ENCODE measurements at regions not wholly inside any gene's neighbourhood (a gene's known extent, or its start where the extent isn't known, plus 50 kb on each side); places are given as distances from the start of the nearest gene placed in this dataset.

GRCh38 chr13:86974995-86975328 lies 696.2 kb upstream of the SLITRK5 start:
- TF ChIP-seq CTCF (IDR thresholded peaks at IDR 0.05; ENCODE audit: borderline replicate concordance, extremely low read depth, insufficient read depth) = no peak
- no peak for DNase-seq
- no peak for FAIRE-seq
- H3K9me3 ChIP-seq (ENCODE audit: control insufficient read depth in 2 of 3, insufficient read depth in 1 of 3, low read length in 3 of 3) = no peaks in the 10 kb centered on the region
- intact Hi-C loops (cut with DNase I) = no loop called here
- no peak overlapping the region for H3K27ac ChIP-seq (ENCODE audit: low read depth in 2 of 2, low read length in 2 of 2)
- H3K27me3 ChIP-seq (ENCODE audit: control insufficient read depth, insufficient read depth, low read length) = no peaks in the 10 kb centered on the region
- no peaks in the 10 kb centered on the region for H3K4me1 ChIP-seq (ENCODE audit: control insufficient read depth in 2 of 3, insufficient read depth in 2 of 3, low read depth in 1 of 3, low read length in 3 of 3)
- H3K9ac ChIP-seq (ENCODE audit: low read length in 3 of 3) = no peak overlapping the region
- no peaks in the 10 kb centered on the region for H3K36me3 ChIP-seq (ENCODE audit: control insufficient read depth in 2 of 3, insufficient read depth in 3 of 3, low read length in 3 of 3)
- H3K4me3 ChIP-seq (ENCODE audit: low read length in 3 of 3) = no peak overlapping the region

DNA sequence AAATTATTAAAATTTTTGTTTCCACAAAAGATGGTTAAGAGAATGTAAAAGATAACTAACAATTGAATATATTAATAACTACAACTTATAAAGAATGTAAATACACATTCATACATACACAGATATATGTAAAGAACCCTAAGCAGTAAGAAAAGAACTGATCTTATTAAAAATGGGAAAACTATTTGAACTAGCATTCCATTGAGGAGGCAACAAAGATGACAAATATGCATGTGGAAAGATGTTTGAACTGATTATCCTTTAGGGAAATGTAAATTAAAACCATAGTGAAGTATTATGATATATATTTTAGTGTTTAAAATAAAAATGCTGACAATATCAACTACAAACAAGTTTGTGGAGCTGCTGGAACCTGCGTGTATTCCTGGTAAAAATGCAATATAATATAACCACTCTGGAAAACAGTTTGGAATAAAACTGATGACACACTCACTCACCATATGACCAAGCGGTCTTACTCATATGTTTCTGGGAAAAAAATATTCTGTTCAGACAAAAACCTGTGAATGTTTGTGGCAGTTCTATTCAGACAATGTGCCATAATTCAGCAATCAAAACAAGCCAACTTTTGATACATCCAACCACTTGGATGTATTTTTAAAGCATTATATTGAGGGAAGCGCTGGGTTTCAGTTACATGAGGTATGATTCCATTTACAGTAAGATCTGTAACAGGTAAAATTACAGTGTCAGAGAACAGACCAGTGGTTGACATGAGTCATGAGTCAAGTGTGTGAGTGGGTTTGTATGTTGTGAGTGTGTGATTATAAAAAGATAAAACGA lies 694.4 kb upstream of the SLITRK5 start:
- H3K36me3 ChIP-seq (ENCODE audit: control insufficient read depth in 2 of 3, insufficient read depth in 3 of 3, low read length in 3 of 3) = no peaks in the 10 kb centered on the region
- no peaks in the 10 kb centered on the region for H3K27me3 ChIP-seq (ENCODE audit: control insufficient read depth, insufficient read depth, low read length)
- intact Hi-C loops (cut with DNase I) = no loop called here
- H3K9me3 ChIP-seq (ENCODE audit: control insufficient read depth in 2 of 3, insufficient read depth in 1 of 3, low read length in 3 of 3) = no peaks in the 10 kb centered on the region
- no peak overlapping the region for H3K27ac ChIP-seq (ENCODE audit: low read depth in 2 of 2, low read length in 2 of 2)
- DNase-seq (no peak), FAIRE-seq (no peak)
- H3K4me1 ChIP-seq (ENCODE audit: control insufficient read depth in 2 of 3, insufficient read depth in 2 of 3, low read depth in 1 of 3, low read length in 3 of 3) = no peaks in the 10 kb centered on the region
- H3K4me3 ChIP-seq (ENCODE audit: low read length in 3 of 3) = no peak overlapping the region
- TF ChIP-seq CTCF (IDR thresholded peaks at IDR 0.05; ENCODE audit: borderline replicate concordance, extremely low read depth, insufficient read depth) = no peak
- H3K9ac ChIP-seq (ENCODE audit: low read length in 3 of 3) = no peak overlapping the region

GRCh38 chr13:86986448-86986847 lies 684.7 kb upstream of the SLITRK5 start:
- H3K4me3 ChIP-seq (ENCODE audit: low read length in 3 of 3) = no peak overlapping the region
- H3K27ac ChIP-seq (ENCODE audit: low read depth in 2 of 2, low read length in 2 of 2) = no peak overlapping the region
- no peaks in the 10 kb centered on the region for H3K4me1 ChIP-seq (ENCODE audit: control insufficient read depth in 2 of 3, insufficient read depth in 2 of 3, low read depth in 1 of 3, low read length in 3 of 3)
- FAIRE-seq (no peak), DNase-seq (no peak)
- H3K9me3 ChIP-seq (ENCODE audit: control insufficient read depth in 2 of 3, insufficient read depth in 1 of 3, low read length in 3 of 3) = no peaks in the 10 kb centered on the region
- intact Hi-C loops (cut with DNase I) = no loop called here
- no peak overlapping the region for H3K9ac ChIP-seq (ENCODE audit: low read length in 3 of 3)
- H3K36me3 ChIP-seq (ENCODE audit: control insufficient read depth in 2 of 3, insufficient read depth in 3 of 3, low read length in 3 of 3) = no peaks in the 10 kb centered on the region
- no peaks in the 10 kb centered on the region for H3K27me3 ChIP-seq (ENCODE audit: control insufficient read depth, insufficient read depth, low read length)
- TF ChIP-seq CTCF (IDR thresholded peaks at IDR 0.05; ENCODE audit: borderline replicate concordance, extremely low read depth, insufficient read depth) = no peak

- intact Hi-C loops (cut with DNase I) = no loop called here
- no peak overlapping the region for H3K4me3 ChIP-seq (ENCODE audit: low read length in 3 of 3)
- H3K27ac ChIP-seq (ENCODE audit: low read depth in 2 of 2, low read length in 2 of 2) = no peak overlapping the region
- H3K4me1 ChIP-seq (ENCODE audit: control insufficient read depth in 2 of 3, insufficient read depth in 2 of 3, low read depth in 1 of 3, low read length in 3 of 3) = no peaks in the 10 kb centered on the region
- H3K9ac ChIP-seq (ENCODE audit: low read length in 3 of 3) = no peak overlapping the region
- no peak for TF ChIP-seq CTCF (IDR thresholded peaks at IDR 0.05; ENCODE audit: borderline replicate concordance, extremely low read depth, insufficient read depth)
- no peaks in the 10 kb centered on the region for H3K27me3 ChIP-seq (ENCODE audit: control insufficient read depth, insufficient read depth, low read length)
- H3K36me3 ChIP-seq (ENCODE audit: control insufficient read depth in 2 of 3, insufficient read depth in 3 of 3, low read length in 3 of 3) = no peaks in the 10 kb centered on the region
- DNase-seq = no peak
- FAIRE-seq = no peak
- H3K9me3 ChIP-seq (ENCODE audit: control insufficient read depth in 2 of 3, insufficient read depth in 1 of 3, low read length in 3 of 3) = no peaks in the 10 kb centered on the region
These were observed 678.9 kb upstream of the SLITRK5 start for GRCh38 chr13:86992251-86992650.

Measured in kidney (tissue), 13 donors.